DND-41 (cell line): ENCODE measurements at regions not wholly inside any gene's neighbourhood (a gene's known extent, or its start where the extent isn't known, plus 50 kb on each side); places are given as distances from the start of the nearest gene placed in this dataset.

ENCODE experiments used
- EZH2 ChIP-seq: IDR thresholded peaks from 3 replicates; pipeline ENCODE4 v1.6.1; 2012; ENCODE audit warnings: borderline replicate concordance, low read depth, mild to moderate bottlenecking, moderate library complexity, low read length, inconsistent platforms; ENCODE audit not compliant: severe bottlenecking
- TF ChIP-seq, protein P1 (sequence below): IDR thresholded peaks from 2 replicates; pipeline ENCODE4 v1.5.1; 2012; ENCODE audit warnings: borderline replicate concordance, low read length, moderate library complexity, mild to moderate bottlenecking; ENCODE audit not compliant: poor library complexity, severe bottlenecking; ENCODE audit errors: extremely low read depth

DNA sequence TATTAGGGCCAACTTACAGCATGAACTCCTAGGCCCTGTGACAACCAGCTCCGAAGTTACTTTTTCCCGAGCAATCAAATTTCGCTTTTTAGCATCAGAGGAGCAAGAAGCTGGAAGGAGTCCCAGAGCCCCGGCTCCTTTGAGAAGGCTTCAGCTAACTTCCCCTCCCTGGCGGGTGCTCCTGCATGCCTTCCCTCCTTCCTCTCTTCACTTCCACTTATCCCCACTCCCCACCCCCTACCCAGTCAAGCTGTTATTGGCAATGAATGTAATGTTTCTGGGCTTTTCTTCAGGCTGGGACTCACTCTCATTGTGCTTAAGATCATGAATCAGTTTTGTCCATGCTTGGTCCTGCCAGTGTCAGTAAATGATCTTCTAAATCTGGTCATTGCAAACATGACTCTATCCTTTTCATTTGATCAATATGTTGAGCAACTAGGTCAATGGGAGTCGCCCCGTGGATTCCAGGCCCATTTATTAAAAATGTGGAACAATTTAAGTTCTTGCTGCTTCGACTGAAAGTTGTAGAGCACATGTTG, 94.5 kb upstream of the TSPAN2 start:
- TF ChIP-seq EZH2, result no peak
- TF ChIP-seq, protein P1, sequence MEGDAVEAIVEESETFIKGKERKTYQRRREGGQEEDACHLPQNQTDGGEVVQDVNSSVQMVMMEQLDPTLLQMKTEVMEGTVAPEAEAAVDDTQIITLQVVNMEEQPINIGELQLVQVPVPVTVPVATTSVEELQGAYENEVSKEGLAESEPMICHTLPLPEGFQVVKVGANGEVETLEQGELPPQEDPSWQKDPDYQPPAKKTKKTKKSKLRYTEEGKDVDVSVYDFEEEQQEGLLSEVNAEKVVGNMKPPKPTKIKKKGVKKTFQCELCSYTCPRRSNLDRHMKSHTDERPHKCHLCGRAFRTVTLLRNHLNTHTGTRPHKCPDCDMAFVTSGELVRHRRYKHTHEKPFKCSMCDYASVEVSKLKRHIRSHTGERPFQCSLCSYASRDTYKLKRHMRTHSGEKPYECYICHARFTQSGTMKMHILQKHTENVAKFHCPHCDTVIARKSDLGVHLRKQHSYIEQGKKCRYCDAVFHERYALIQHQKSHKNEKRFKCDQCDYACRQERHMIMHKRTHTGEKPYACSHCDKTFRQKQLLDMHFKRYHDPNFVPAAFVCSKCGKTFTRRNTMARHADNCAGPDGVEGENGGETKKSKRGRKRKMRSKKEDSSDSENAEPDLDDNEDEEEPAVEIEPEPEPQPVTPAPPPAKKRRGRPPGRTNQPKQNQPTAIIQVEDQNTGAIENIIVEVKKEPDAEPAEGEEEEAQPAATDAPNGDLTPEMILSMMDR, result no peak
